ENCODE measurements at regions not wholly inside any gene's neighbourhood (a gene's known extent, or its start where the extent isn't known, plus 50 kb on each side); places are given as distances from the start of the nearest gene placed in this dataset.

DNA sequence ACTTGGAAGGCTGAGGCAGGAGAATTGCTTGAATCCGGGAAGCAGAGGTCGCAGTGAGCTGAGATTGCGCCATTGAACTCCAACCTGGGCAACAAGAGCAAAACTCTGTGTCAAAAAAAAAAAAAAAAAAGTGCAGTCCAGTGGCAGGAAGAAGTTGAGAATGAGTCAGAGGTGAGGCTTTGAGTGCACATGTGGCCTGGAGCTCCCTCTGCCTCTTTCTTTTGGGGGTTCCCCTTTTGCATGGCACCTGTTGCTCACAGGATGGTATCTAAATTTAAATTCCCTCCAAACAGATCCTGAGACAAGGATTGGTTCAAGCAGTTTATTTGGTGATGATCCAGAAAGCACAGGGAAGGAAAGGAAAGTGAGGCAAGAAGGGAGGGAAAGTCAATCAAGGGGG, 151.4 kb upstream of the STX18 start:
- no peak for DNase-seq (ENCODE audit: low read depth, low spot score)

GRCh38 chr4:4690854-4691253, 149.0 kb upstream of the STX18 start:
- Histone ChIP-seq H3K79me2 (ENCODE audit: control insufficient read depth, insufficient read depth, low read length) (no peaks in the 10 kb centered on the region), H3K4me2 (ENCODE audit: control insufficient read depth, extremely low read depth, insufficient read depth, low read depth, low read length) (no peak overlapping the region), H3K9me1 (ENCODE audit: control insufficient read depth, extremely low read depth, insufficient read depth, low read length) (no peaks in the 10 kb centered on the region), H3K36me3 (ENCODE audit: control insufficient read depth in 2 of 2, extremely low read depth in 1 of 2, insufficient read depth in 2 of 2, low read length in 2 of 2) (no peaks in the 10 kb centered on the region), H3K4me3 (ENCODE audit: control insufficient read depth in 2 of 3, extremely low read depth in 1 of 3, insufficient read depth in 2 of 3, low read depth in 1 of 3, low read length in 3 of 3) (no peak overlapping the region), H3K27me3 (ENCODE audit: control insufficient read depth, extremely low read depth, insufficient read depth, low read length) (no peaks in the 10 kb centered on the region), H3K27ac (ENCODE audit: control insufficient read depth, insufficient read depth, low read length) (no peak overlapping the region), H3K9me3 (ENCODE audit: control insufficient read depth, low read depth, low read length) (no peaks in the 10 kb centered on the region), H3K4me1 (ENCODE audit: control insufficient read depth, extremely low read depth, insufficient read depth, low read length) (no peaks in the 10 kb centered on the region), H3K9ac (ENCODE audit: control insufficient read depth, extremely low read depth, insufficient read depth, low read length) (no peak overlapping the region), H4K20me1 (ENCODE audit: control insufficient read depth, extremely low read depth, insufficient read depth, low read length) (no peaks in the 10 kb centered on the region), H2AFZ (ENCODE audit: control insufficient read depth, low read length) (no peak overlapping the region)
- FAIRE-seq = no peak
- TF ChIP-seq EZH2 (IDR thresholded peaks at IDR 0.05; ENCODE audit: low read length) (no peak), CTCF (optimal IDR thresholded peaks at IDR 0.05 in 1 of 3, IDR thresholded peaks at IDR 0.05 in 1 of 3, conservative IDR thresholded peaks at IDR 0.05 in 1 of 3; ENCODE audit: extremely low read depth in 1 of 3, insufficient read depth in 2 of 3, low read length in 3 of 3) (no peak)
- DNase-seq (ENCODE audit: low read depth, low spot score) = no peak
- dilution Hi-C loops (cut with MboI; ENCODE audit: extremely low pct_ligation_motif_present, low sequenced_read_pairs) = no loop called here

More for the DNA sequence above, 151.4 kb upstream of the STX18 start:
- H3K4me2 ChIP-seq (ENCODE audit: control insufficient read depth, extremely low read depth, insufficient read depth, low read depth, low read length) = no peak overlapping the region
- H3K79me2 ChIP-seq (ENCODE audit: control insufficient read depth, insufficient read depth, low read length) = no peaks in the 10 kb centered on the region
- H2AFZ ChIP-seq (ENCODE audit: control insufficient read depth, low read length) = no peak overlapping the region
- no peaks in the 10 kb centered on the region for H3K9me3 ChIP-seq (ENCODE audit: control insufficient read depth, low read depth, low read length)
- H3K9ac ChIP-seq (ENCODE audit: control insufficient read depth, extremely low read depth, insufficient read depth, low read length) = no peak overlapping the region
- dilution Hi-C loops (cut with MboI; ENCODE audit: extremely low pct_ligation_motif_present, low sequenced_read_pairs) = no loop called here
- no peaks in the 10 kb centered on the region for H3K27me3 ChIP-seq (ENCODE audit: control insufficient read depth, extremely low read depth, insufficient read depth, low read length)
- peak in 1 of 3 experiments; percentile 11 for TF ChIP-seq CTCF (optimal IDR thresholded peaks at IDR 0.05 in 1 of 3, IDR thresholded peaks at IDR 0.05 in 1 of 3, conservative IDR thresholded peaks at IDR 0.05 in 1 of 3; ENCODE audit: extremely low read depth in 1 of 3, insufficient read depth in 2 of 3, low read length in 3 of 3)
- no peak for TF ChIP-seq EZH2 (IDR thresholded peaks at IDR 0.05; ENCODE audit: low read length)
- H3K36me3 ChIP-seq (ENCODE audit: control insufficient read depth in 2 of 2, extremely low read depth in 1 of 2, insufficient read depth in 2 of 2, low read length in 2 of 2) = no peaks in the 10 kb centered on the region
- H3K9me1 ChIP-seq (ENCODE audit: control insufficient read depth, extremely low read depth, insufficient read depth, low read length) = no peaks in the 10 kb centered on the region
- no peaks in the 10 kb centered on the region for H4K20me1 ChIP-seq (ENCODE audit: control insufficient read depth, extremely low read depth, insufficient read depth, low read length)
- no peak overlapping the region for H3K27ac ChIP-seq (ENCODE audit: control insufficient read depth, insufficient read depth, low read length)
- FAIRE-seq = no peak
- no peaks in the 10 kb centered on the region for H3K4me1 ChIP-seq (ENCODE audit: control insufficient read depth, extremely low read depth, insufficient read depth, low read length)
- no peak overlapping the region for H3K4me3 ChIP-seq (ENCODE audit: control insufficient read depth in 2 of 3, extremely low read depth in 1 of 3, insufficient read depth in 2 of 3, low read depth in 1 of 3, low read length in 3 of 3)
